Suprapubic skin (tissue), 4 donors: ENCODE measurements at regions not wholly inside any gene's neighbourhood (a gene's known extent, or its start where the extent isn't known, plus 50 kb on each side); places are given as distances from the start of the nearest gene placed in this dataset.

ENCODE experiments used
- CTCF ChIP-seq, 2 donors: fragments of 200-600 bp in 1 of 2; fragments of 450-650 bp in 1 of 2; sonication (generic) in 1 of 2; IDR thresholded peaks; one replicate each; pipeline ENCODE4 v1.5.1; 2016 to 2019; ENCODE audit warnings: antibody characterized with exemption in 2 of 2, mild to moderate bottlenecking in 1 of 2, moderate library complexity in 1 of 2
- EP300 ChIP-seq: sonication (generic); formaldehyde crosslinking; IDR thresholded peaks from one replicate; pipeline ENCODE4 v1.6.1; 2017; ENCODE audit warnings: antibody characterized with exemption
- POLR2A ChIP-seq, 2 donors: fragments of 450-650 bp; IDR thresholded peaks; one replicate each; pipeline ENCODE4 v1.6.1; 2017; ENCODE audit warnings: antibody characterized with exemption in 2 of 2, mild to moderate bottlenecking in 2 of 2, moderate library complexity in 2 of 2
- POLR2AphosphoS5 ChIP-seq, 3 donors: sonication (generic); formaldehyde crosslinking; IDR thresholded peaks; one replicate each; pipeline ENCODE4 v1.6.1; 2017; ENCODE audit warnings: antibody characterized with exemption in 3 of 3

- TF ChIP-seq CTCF (IDR thresholded peaks at IDR 0.05): no peak
- no peak for TF ChIP-seq EP300
- no peak for TF ChIP-seq POLR2A (IDR thresholded peaks at IDR 0.05)
- TF ChIP-seq POLR2AphosphoS5 (IDR thresholded peaks at IDR 0.05): no peak
Observed at GRCh38 chr6:50337532-50338122, 287.9 kb upstream of the DEFB112 start.
